ENCODE measurements at regions not wholly inside any gene's neighbourhood (a gene's known extent, or its start where the extent isn't known, plus 50 kb on each side); places are given as distances from the start of the nearest gene placed in this dataset.

DNA sequence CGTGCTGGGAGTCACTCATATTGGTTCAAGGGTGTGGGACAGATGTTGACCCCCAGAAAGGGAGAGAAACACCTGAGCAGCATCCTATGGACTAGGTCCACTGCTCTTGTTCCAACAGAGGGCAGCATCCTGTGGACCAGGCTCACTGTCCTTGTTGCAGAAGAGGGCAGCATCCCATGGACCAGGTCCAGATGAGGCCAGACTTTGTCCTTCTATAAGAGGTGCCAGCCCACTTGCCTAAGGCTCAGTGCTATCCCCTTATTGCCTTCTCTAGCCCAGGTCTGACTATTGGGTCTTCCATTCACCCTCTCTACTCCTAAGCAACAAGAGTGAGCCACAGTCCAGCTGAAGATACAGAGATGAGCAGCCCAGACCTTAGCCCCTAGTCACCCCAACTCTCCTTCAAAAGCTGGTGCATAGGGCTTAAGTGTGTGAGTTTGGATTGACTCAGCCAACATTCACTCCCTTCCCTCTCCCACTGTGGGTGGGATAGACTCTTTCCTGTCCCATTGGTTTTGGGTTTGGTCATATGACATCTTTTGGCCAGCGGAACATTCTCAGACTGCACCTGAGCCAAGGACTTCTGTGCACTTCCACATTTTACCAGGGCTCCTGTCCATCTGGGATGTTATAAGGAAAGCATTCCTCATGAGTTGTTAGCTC, 132.4 kb upstream of the GPC1 start:
- H2BK120ac ChIP-seq (ENCODE audit: low read depth, low read length), result no peak overlapping the region
- no CpG with 5 or more reads among the region's 2 CpGs for WGBS, 2 experiments (ENCODE audit: extremely low coverage in 2 of 2, insufficient read length in 1 of 2)
- H3K18ac ChIP-seq (ENCODE audit: low read depth, low read length), result no peak overlapping the region
- no peak overlapping the region for H2AFZ ChIP-seq (replicated peaks; ENCODE audit: low read length, poor library complexity)
- intact Hi-C loops (cut with micrococcal nuclease), result no loop called here
- dilution Hi-C loops (cut with HindIII; ENCODE audit: low sequenced_read_pairs, unreplicated experiment), result no loop called here
- H2AK5ac ChIP-seq (ENCODE audit: low read depth, low read length), result no peak overlapping the region
- H4K8ac ChIP-seq (ENCODE audit: low read depth in 2 of 2, low read length in 2 of 2), result no peak overlapping the region
- H3K4me1 ChIP-seq (ENCODE audit: control insufficient read depth, insufficient read depth, low read length), result no peaks in the 10 kb centered on the region
- no peak overlapping the region for H3K23ac ChIP-seq (ENCODE audit: low read depth, low read length)
- CTCF ChIA-PET, result no interaction called here
- H3K79me1 ChIP-seq (ENCODE audit: low read depth in 1 of 2, low read length in 2 of 2), result no peaks in the 10 kb centered on the region
- in situ Hi-C loops (cut with MboI; ENCODE audit: low sequenced_read_pairs), result no loop called here
- no peak overlapping the region for H3K56ac ChIP-seq (ENCODE audit: extremely low read depth, insufficient read depth, low read length)
- no peak overlapping the region for H2AK9ac ChIP-seq (replicated peaks; ENCODE audit: low read depth, low read length, poor library complexity)
- no peak overlapping the region for H2BK5ac ChIP-seq (ENCODE audit: low read depth, low read length, poor library complexity, severe bottlenecking)
- no peaks in the 10 kb centered on the region for H3K36me3 ChIP-seq (ENCODE audit: control insufficient read depth, insufficient read depth, low read length)
- no peaks in the 10 kb centered on the region for H3K9me1 ChIP-seq (ENCODE audit: insufficient read depth, low read length)
- H3K27me3 ChIP-seq (ENCODE audit: control insufficient read depth, insufficient read depth, low read length), result peaks cover 23% of the 10 kb centered on the region
- H4K91ac ChIP-seq (ENCODE audit: insufficient read depth, low read depth, low read length), result no peak overlapping the region
- no peak overlapping the region for H4K5ac ChIP-seq (ENCODE audit: low read depth, low read length)
- BruUV-seq (replicated peaks), result no TSS peak
- no peak overlapping the region for H3K4ac ChIP-seq (ENCODE audit: low read depth, low read length)
- H3K27ac ChIP-seq (ENCODE audit: insufficient read depth, low read length), result no peak overlapping the region
- no peak overlapping the region for H2BK20ac ChIP-seq (ENCODE audit: low read depth, low read length)
- H4K20me1 ChIP-seq (ENCODE audit: insufficient read depth, low read length), result no peaks in the 10 kb centered on the region
- H2BK15ac ChIP-seq (ENCODE audit: low read depth, low read length), result no peak overlapping the region
- no peak overlapping the region for H3K14ac ChIP-seq (replicated peaks; ENCODE audit: low read depth, low read length)
- DNase-seq (no peak), ATAC-seq (ENCODE audit: low read depth) (no peak)
- POLR2A ChIA-PET (ENCODE audit: unreplicated experiment), result no interaction called here
- H3K9ac ChIP-seq (ENCODE audit: low read depth, low read length), result no peak overlapping the region
- H3K4me2 ChIP-seq (ENCODE audit: low read depth, low read length), result no peak overlapping the region
- no peak overlapping the region for H3K4me3 ChIP-seq (ENCODE audit: insufficient read depth, low read depth, low read length)
- TF ChIP-seq MAZ (IDR thresholded peaks at IDR 0.05; ENCODE audit: borderline replicate concordance, low read depth, low read length) (no peak), MXI1 (IDR thresholded peaks at IDR 0.05; ENCODE audit: borderline replicate concordance, low read depth, low read length) (no peak), SMC3 (IDR thresholded peaks at IDR 0.05; ENCODE audit: low read depth, low read length) (no peak), CEBPB (IDR thresholded peaks at IDR 0.05; ENCODE audit: low read depth, low read length) (no peak), FOS (IDR thresholded peaks at IDR 0.05; ENCODE audit: low read depth, low read length) (no peak)
- H3K9me3 ChIP-seq (ENCODE audit: control insufficient read depth, insufficient read depth, low read length), result no peaks in the 10 kb centered on the region

Measured in IMR-90 (cell line).